GM12872 (cell line): ENCODE measurements at regions not wholly inside any gene's neighbourhood (a gene's known extent, or its start where the extent isn't known, plus 50 kb on each side); places are given as distances from the start of the nearest gene placed in this dataset.

Experiments
- CTCF ChIP-seq: IDR thresholded peaks from 3 replicates; pipeline ENCODE4 v1.5.1; 2011; ENCODE audit warnings: low read depth, mild to moderate bottlenecking, low read length, moderate library complexity; ENCODE audit not compliant: insufficient read depth

GRCh38 chr2:217429981-217430500 is 570.2 kb upstream of the TNP1 start:
- TF ChIP-seq CTCF: no peak

GRCh38 chr2:217421834-217422233 is 562.0 kb upstream of the TNP1 start:
- no peak for TF ChIP-seq CTCF

GRCh38 chr2:217420854-217421253 is 561.0 kb upstream of the TNP1 start:
- TF ChIP-seq CTCF: no peak

GRCh38 chr2:217419055-217419671 is 559.3 kb upstream of the TNP1 start:
- TF ChIP-seq CTCF: no peak

GRCh38 chr2:217418544-217418943 is 558.7 kb upstream of the TNP1 start:
- no peak for TF ChIP-seq CTCF

GRCh38 chr2:217418090-217418489 is 558.2 kb upstream of the TNP1 start:
- TF ChIP-seq CTCF: no peak

GRCh38 chr2:217417536-217417935 is 557.7 kb upstream of the TNP1 start:
- no peak for TF ChIP-seq CTCF

- TF ChIP-seq CTCF: no peak
Observed at GRCh38 chr2:217415316-217415715, 555.5 kb upstream of the TNP1 start.
